Mammary epithelial cell (primary cell): ENCODE measurements at regions not wholly inside any gene's neighbourhood (a gene's known extent, or its start where the extent isn't known, plus 50 kb on each side); places are given as distances from the start of the nearest gene placed in this dataset.

Source experiments
- CTCF ChIP-seq, 2 donors: IDR thresholded peaks in 1 of 2; conservative IDR thresholded peaks in 1 of 2; 2 replicates each; pipeline ENCODE4 v1.5.1; 2011 to 2012; ENCODE audit warnings: inconsistent platforms in 2 of 2, low read length in 2 of 2, mild to moderate bottlenecking in 2 of 2, control low read depth in 1 of 2, low read depth in 1 of 2; ENCODE audit not compliant: insufficient read depth in 1 of 2; ENCODE audit errors: extremely low read depth in 1 of 2
- EZH2 ChIP-seq: IDR thresholded peaks from 2 replicates; pipeline ENCODE4 v1.6.1; 2012; ENCODE audit warnings: low read length, inconsistent platforms, borderline replicate concordance

GRCh38 chr13:37456506-37456905 lies 142.1 kb downstream of the POSTN start:
- TF ChIP-seq CTCF (conservative IDR thresholded peaks at IDR 0.05 in 1 of 2, IDR thresholded peaks at IDR 0.05 in 1 of 2; ENCODE audit: extremely low read depth in 1 of 2, insufficient read depth in 1 of 2, low read depth in 1 of 2, low read length in 2 of 2) (no peak), EZH2 (no peak)
